GM12892 (cell line): ENCODE measurements at regions not wholly inside any gene's neighbourhood (a gene's known extent, or its start where the extent isn't known, plus 50 kb on each side); places are given as distances from the start of the nearest gene placed in this dataset.

Experiments used
- DNase-seq: peaks from one replicate; pipeline ENCODE4 v3.0.0; 2011; ENCODE audit not compliant: insufficient read length
- FAIRE-seq: peaks from 2 replicates; lab custom pipeline; 2011; peaks lifted over from hg19 to GRCh38; lab: Jason Lieb, UNC
- POLR2A ChIP-seq: IDR thresholded peaks from 2 replicates; pipeline ENCODE4 v1.6.1; 2011; ENCODE audit warnings: low read depth, low read length, control low read depth
- POLR2AphosphoS5 ChIP-seq: IDR thresholded peaks from 2 replicates; pipeline ENCODE4 v1.6.1; 2011; ENCODE audit warnings: low read depth, low read length, control low read depth
- TAF1 ChIP-seq: IDR thresholded peaks from 2 replicates; pipeline ENCODE4 v1.6.1; 2011; ENCODE audit warnings: low read depth, mild to moderate bottlenecking, control low read depth, low read length, borderline replicate concordance

DNA sequence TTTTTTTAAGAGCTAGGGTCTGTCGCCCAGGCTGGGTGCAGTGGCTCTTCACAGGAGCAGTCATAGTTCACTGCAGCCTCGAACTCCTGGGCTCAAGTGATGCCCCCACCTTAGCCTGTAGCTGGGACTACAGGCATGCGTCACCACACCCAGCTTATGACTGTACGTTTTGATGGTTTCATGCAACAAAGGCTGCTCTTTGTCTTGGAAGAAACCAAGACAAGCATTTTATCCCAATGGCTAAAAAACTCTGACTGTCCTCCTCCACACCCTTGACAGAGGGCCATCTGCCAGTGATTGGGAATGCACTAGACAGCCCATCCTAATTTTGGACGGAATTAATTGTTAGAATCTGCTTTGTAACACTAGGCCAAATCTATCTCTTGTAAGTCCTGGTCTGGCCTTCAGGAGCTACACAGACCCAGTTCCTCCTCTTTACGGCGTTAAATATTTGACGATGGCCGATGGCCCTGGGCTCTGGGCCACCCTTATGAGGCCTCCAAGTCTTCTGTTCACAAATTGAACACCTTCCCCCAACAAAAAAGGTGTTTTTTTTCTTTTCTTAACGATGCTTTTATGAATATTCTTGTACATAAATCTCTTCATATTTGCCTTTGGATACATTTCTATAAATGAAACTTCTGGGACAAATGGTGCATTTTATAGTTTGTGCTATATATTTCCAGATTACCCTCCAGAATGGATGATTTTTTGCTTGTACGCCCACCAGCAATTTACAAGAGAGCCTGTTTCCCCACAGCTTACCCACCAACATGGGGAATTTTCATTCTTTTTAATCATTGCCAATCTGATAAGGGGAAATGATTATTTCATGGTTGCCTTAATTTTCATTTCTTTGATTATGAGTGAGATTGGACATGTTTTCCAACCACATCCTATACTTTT, 104.8 kb upstream of the SLC25A33 start:
- no peak for FAIRE-seq
- TF ChIP-seq TAF1: no peak
- TF ChIP-seq POLR2AphosphoS5: no peak
- TF ChIP-seq POLR2A: no peak
- DNase-seq: no peak

DNA sequence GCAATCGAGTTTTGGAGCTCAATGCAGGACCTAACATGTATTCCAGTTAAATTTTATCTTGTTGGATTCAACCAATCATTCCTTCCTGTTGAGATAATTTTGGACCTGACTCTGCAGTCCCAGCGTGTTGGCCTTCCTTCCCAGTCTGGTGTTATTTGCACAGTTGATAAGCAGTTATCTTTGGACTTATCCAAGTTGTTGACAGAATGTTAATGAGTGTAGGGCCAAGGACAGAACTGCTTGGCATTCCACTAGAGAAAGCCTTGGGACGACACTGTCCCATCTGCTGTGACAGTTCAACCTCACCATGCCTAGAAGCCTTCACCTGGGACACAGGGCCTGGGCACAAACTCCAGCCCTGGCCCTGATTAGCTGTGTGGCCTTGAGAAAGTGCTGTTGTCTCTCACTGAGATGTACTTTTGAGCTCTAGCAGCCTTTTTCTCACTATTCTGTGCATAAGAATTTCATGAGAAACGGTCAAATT, 104.1 kb upstream of the SLC25A33 start:
- FAIRE-seq (no peak), DNase-seq (no peak)
- TF ChIP-seq POLR2A (no peak), TAF1 (no peak), POLR2AphosphoS5 (no peak)

DNA sequence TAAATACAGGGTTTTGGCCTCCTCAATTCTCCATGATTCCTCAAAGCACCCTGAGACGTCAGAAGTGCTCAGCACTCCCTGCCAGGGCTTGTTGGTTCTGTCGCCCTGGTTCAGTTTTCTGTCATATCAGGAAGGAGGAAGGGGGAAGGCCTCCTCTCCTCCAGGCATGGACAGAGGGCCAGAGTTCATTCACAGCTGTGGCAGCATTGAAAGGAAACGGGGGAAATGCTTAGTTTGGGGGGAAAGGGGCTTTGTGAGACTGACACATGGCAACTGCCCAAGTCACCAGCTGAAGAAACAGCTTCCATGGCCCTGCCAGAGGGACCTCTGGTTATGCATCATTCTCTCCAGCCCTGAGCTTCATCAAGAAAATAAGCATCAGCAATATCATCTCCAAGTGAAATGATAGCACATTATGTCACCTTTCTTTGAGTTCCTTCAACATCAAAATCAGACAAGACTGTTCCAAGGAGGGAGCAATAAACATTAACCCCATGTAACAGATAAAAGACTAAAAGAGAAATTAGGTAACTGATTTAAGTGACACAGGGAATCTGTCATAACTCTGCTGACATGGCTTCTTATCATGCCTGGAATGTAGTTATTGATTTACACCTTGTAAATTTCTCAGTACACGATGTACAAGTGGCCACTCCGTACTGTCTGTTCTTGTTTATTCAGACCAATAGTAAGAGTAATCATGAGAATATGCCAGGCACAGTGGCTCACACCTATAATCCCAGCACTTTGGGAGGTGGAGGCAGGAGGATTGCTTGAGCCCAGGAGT, 103.2 kb upstream of the SLC25A33 start:
- DNase-seq (no peak), FAIRE-seq (no peak)

DNA sequence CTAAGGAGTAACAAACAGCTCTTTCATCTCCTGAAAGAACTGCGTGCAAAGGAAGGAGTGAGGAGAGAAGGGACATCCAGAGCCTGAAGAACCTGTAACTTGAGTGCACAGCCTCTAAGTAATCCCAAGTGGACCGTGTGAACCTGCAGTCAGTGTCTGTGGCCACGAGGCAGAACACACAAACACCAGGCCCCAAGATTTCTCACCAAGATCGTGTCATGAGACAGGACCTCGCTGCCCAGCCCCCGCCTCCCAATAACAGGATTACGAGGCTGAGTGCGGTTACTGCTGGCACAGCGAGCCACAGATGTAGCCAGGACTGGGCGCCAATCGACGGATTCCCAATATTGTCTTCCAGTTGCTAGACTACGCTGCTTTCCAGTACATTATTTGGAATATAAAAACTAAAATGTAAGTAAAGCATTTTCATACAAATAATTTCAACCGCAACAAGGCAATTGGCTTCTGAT, 101.3 kb upstream of the SLC25A33 start:
- TF ChIP-seq TAF1 (no peak), POLR2AphosphoS5 (no peak), POLR2A (no peak)
- FAIRE-seq (no peak), DNase-seq (no peak)

More for the DNA sequence above, 103.2 kb upstream of the SLC25A33 start:
- TF ChIP-seq TAF1 (no peak), POLR2A (no peak), POLR2AphosphoS5 (no peak)

DNA sequence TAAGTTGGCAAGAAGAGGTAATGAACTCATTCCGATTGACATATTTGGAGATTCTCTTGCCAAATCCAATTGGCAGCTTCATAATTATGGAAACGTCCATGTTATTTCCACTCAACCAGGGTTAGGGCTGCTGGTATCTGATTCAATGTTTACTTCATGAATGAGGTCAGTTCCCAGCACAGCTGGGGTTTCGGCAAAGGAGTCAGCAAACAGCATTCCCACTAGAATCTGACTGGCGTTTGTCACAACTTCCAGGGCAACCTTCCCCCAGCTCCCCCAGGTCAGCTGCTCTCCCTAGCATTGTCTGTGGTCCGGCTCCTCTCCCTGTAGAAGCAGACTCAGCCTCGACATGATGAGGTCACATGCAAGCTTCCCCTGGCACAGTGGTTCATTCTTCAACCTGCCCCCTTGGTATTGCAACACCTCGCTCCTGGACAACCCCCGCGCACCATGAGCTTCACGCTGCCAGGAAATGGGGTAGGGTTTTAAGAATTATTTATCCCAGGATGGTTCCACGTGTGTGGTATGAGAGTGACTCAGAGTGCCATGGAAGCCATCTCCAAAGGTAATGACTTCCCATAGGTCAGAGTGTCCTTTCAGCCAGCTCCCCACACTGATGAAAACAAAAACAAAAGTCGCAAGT, 100.7 kb upstream of the SLC25A33 start:
- FAIRE-seq: no peak
- no peak for DNase-seq
- TF ChIP-seq POLR2AphosphoS5 (no peak), TAF1 (no peak), POLR2A (no peak)

DNA sequence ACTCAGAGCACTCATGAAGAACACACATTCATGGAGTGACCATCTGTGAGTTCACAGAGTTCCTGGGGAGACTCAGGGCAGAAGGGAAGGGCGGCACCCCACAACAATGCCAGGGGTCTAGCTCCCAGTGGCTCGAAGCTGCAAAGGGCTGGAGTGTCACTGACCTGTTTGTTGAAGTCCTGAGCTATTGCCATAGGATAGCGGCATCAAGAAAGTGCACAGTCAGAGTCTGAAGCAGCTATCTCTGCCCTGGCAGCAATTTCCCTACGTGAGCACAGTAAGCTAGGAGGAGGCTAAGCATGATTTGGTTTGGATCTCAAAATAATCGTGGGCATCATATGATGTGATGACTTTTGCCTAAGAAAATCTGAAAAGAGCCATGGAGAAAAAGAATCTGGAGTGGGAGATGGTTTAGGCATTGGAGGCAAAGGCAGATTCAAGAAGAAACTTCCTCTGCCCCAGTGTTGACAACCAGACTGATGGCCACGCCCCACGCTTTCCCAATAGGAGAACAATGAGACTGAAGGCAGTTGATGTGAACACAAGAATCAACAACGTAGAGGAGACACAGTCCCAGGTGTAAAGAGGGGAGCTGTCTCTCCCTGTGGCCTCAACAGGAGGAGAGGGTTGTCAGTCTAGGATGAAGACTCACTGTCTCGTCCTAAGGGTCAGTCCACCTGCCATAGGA, 100.0 kb upstream of the SLC25A33 start:
- no peak for FAIRE-seq
- TF ChIP-seq POLR2A (no peak), POLR2AphosphoS5 (no peak), TAF1 (no peak)
- DNase-seq: no peak

DNA sequence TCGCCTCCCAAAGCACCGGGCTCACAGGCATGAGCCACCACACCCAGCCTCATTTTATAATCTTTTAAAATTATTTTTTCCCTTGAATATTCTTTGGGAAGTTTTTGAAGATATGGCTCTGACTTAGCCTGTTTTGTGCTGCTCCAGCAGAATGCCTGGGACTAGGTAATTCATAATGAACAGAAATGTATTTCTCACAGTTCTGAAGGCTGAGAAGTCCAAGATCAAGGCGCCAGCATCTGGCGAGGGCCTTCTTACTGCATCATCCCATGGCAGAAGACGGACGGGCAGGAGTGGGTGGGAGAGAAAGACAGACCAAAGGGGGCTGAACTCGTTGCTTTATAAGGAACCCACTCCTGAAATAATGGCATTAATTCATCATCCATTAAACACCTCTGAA, 99.0 kb upstream of the SLC25A33 start:
- no peak for FAIRE-seq
- TF ChIP-seq POLR2AphosphoS5: no peak
- TF ChIP-seq POLR2A: no peak
- TF ChIP-seq TAF1: no peak
- no peak for DNase-seq

DNA sequence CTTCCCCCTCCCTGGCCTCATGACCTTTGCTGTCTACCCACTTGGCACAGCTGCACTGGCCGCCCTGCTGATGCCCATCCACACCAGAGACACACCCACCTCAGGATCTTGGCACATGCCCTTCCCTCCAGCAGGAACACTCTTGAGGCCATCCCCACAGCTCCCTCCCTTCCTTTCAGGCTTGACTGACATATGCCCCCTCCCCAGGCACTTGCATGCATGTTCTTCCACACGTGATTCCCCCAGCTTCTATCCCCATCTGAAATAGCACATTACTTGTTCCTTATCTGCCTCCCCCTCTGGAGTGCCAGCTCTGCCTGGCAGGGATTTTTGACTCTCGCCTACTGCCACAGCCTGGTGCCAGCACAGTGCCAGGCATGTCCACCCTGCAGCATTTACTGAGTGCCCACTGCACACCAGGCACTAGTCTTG, 98.5 kb upstream of the SLC25A33 start:
- FAIRE-seq: no peak
- no peak for TF ChIP-seq POLR2AphosphoS5
- no peak for TF ChIP-seq TAF1
- no peak for TF ChIP-seq POLR2A
- no peak for DNase-seq

DNA sequence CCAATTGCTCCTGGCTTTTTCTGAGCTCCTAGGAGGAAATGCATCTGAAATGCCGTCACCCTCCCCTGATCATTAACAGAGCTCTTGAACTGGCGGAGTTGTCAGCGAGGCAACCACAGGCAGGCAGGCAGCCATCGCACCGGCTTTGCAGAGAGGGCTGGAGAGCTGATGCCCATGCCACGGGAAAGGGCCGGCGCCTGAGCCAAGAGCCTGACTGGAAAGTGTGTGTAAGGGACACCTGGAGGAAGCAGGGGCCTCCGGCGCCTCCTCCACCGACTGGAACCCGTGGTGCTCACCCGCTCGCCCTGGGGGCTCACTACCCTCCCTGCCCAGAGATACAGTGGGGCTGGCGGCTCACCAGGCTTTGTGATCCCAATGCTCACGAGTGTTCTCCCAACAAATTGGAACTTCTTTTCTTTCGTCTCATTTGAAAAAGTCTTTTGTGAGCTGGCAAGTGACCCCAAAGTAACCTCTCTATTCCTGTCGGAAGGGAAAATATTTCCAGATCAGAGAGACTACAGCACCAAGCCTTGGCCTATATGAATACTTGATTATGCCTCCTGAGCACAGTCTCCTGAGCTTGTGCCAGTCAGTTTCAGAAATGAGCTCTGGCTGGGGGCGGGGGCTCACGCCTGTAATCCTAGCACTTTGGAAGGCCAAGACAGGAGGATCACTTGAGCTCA, 97.7 kb upstream of the SLC25A33 start:
- TF ChIP-seq POLR2A: no peak
- no peak for TF ChIP-seq POLR2AphosphoS5
- no peak for TF ChIP-seq TAF1
- DNase-seq: no peak
- FAIRE-seq: no peak

DNA sequence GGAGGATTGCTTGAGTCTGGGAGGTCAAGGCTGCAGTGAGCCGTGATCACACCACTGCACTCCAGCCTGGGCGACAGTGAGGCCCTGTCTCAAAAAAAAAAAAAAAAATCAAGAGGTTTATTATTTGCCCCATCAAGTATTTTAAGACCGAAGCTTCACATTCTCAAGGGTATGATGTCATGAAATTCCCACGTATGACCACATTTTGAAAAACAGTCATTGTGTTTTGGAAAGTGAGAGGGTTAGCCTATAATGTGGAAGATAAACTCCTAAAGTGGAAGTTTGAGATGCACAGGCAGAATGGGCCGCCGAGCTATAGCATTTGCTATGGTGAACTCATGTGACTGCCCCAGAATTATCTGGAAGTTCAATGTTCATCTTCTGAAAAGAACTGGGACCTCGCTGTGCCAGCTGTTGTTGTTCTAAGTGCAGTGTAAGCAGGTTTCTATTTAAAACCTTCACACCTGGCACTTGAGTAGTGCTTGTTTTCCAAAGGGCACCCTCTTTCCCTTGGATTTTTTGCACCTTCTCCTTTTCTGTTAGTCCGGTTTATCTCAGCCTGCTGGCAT, 96.9 kb upstream of the SLC25A33 start:
- TF ChIP-seq POLR2A (no peak), TAF1 (no peak), POLR2AphosphoS5 (no peak)

More for the DNA sequence above, 96.9 kb upstream of the SLC25A33 start:
- DNase-seq (no peak), FAIRE-seq (no peak)
